NCI-H146 treated with DMSO at 0.1 percent for 48 hours (cell line): ENCODE measurements at regions not wholly inside any gene's neighbourhood (a gene's known extent, or its start where the extent isn't known, plus 50 kb on each side); places are given as distances from the start of the nearest gene placed in this dataset.

Experiments
- DNase-seq: peaks from one replicate; lab custom pipeline; 2025; ENCODE audit not compliant: unreplicated experiment; lab: John Stamatoyannopoulos, UW

- DNase-seq, result no peak
These were observed 964.6 kb upstream of the B3GALT2 start for GRCh38 chr1:194151056-194151455.

DNA sequence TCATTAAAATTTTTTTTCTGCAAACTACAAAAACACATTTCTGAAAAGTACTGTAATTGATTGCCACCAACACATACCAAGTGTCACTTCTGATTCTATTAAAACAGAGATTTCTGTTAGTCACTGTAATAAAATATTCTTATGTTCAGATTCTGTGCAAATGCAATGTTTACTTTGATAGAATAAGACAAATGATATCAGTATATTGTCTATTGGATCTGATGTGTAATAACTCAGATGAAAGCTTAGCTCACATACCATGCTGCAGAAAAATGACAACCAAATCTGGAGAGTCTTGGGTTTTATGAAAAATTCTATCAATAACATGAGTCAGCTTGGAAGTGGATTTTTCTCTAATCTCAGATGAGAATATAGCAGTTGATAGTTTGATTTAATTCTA, 963.8 kb upstream of the B3GALT2 start:
- DNase-seq, result no peak

- no peak for DNase-seq
These were observed 946.7 kb upstream of the B3GALT2 start for GRCh38 chr1:194133152-194133551.

DNA sequence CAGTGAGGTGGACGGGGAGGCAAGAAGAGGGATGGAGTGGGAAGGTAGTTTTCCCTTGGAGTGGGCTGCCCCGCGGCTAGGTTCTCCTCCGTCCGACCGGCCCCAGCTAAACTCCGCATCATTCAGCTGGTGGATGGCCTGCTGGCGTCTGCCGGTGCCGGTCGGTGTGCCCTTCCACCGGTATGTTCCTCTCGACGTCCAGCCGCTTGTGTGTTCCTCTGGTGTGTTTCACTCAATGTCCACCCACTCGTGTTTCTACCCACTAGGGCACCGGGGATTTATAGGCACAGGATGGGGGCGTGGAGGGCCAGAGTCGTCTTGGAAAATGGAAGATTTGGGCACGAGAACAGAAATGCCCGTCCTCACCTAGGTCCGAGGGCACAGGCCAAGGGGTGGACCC, 931.7 kb upstream of the B3GALT2 start:
- no peak for DNase-seq

DNA sequence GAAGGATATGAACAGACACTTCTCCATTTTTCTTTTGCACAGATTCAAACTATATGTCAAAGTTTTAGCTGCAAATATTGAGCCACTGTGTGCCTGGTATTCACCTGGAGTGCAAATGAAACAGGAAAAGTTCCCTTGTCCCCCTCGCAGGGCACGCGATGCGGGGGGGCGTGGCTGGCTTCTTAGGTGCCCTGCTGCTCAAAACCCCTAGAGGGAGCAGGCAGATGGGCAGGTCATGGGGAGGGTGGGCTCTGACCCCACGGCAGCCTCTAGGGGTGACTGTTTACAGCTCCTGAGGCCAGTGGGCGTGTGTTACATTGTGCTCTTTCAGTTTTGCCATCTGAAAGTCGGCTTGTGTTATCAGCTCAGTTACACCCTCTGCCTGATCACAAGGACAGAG, 931.2 kb upstream of the B3GALT2 start:
- DNase-seq, result no peak

DNA sequence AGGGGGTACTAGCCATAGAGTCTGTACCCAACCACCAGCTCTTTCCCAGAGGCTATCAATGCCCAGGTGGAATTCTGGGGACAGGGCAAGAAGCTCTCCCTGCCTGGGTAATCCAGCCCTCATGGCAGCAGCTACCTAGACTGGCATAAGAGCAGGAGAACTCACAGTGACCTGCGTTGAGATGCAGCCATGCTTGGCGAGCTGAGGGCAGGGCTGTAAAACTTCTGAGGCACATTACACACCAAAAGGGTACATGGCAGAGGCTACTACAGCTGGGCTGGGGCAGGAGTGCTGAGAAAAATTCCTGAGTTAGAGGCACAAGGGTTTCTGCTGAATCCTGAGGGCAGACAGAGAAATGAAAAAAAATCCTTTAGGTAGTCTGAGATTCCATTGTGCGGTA, 927.9 kb upstream of the B3GALT2 start:
- DNase-seq, result no peak

- no peak for DNase-seq
These were observed 919.0 kb upstream of the B3GALT2 start for GRCh38 chr1:194105381-194105780.

DNA sequence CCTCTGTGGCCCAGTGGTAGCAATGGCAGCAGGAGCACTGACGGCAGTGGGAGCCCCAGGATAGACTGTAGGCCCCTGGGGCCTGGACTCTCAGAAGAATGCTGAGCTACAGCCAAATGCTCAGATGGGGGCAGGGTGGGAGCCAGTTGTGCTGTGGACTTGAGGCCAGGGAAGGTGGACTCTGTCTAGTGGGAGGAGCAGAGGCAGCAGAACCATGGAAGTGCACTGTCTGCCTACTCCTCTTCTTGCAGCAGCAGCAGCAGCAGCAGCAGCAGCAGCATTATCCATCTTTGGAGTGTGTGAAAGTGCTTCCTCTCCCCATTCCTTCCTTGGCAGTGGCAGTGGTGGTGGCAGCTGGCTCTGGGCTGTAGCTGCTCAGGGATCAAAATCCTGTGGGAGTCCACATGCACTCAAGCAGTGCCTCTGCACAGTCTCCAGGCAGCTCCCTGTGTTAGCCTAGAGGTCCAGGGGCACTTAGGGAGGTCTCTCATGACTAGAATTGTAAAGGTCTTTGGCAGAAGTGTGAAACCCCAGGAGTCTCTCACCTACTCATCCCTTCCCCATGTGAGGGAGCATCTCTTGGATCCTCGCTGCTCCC, 917.9 kb upstream of the B3GALT2 start:
- DNase-seq, result no peak

- no peak for DNase-seq
These were observed 917.3 kb upstream of the B3GALT2 start for GRCh38 chr1:194103516-194104246.

DNA sequence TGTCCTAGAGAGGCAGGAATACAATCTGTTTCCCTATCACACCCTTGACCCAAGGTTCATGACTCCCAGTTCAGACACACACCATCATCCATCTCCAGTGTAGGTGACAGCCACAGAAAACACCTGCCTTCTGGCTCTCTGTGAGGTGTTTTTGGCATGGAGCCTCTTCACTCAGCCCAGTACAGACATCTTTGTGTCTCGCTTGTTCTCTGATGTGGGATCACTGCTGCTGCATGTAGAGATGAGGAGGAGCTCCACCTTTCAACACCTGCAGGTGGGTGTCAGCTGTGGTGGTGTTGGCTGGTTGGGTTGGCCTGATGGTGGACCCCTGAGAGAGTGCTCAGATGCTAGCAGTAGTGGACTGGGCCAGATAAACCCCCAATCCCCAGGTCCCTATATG, 916.7 kb upstream of the B3GALT2 start:
- DNase-seq, result no peak

DNA sequence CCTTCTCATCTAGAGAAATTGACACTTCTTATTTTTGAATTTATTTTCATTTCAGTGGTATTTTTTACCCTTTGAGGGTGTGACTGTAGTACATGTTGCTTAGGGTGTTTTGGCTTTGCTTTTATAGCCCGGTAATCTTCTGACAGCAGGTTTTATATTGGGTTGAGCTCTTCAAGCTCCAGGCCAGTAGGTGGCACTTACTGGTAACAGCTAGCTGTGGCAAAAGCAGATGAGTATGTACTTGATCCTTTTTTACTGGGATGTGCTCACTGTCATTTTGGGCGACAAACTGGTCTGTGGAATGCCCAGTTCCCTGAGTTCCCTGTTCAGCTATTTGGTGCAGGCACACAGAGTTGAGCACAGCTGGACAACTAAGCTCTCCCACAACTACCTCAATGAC, 916.2 kb upstream of the B3GALT2 start:
- DNase-seq, result no peak

DNA sequence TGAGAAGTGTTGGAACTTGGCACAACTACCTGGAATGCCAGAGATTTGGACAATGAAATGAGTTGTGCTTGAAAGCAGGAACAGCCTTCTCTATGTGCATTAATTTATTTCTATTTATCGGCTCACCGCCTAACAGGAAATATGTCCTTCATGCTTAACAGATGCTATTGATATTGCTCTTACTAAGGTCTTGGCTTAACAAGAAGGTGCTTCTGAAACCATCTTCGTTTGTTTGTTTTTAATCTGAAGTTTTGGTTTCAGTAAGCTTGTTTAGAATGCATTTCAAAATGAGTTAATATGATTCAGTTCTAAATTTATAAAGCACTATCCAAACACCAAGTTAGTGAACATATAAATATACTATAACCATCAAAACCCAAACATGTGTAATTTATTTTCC, 898.3 kb upstream of the B3GALT2 start:
- no peak for DNase-seq

GRCh38 chr1:194081444-194081843, 895.0 kb upstream of the B3GALT2 start:
- no peak for DNase-seq

DNA sequence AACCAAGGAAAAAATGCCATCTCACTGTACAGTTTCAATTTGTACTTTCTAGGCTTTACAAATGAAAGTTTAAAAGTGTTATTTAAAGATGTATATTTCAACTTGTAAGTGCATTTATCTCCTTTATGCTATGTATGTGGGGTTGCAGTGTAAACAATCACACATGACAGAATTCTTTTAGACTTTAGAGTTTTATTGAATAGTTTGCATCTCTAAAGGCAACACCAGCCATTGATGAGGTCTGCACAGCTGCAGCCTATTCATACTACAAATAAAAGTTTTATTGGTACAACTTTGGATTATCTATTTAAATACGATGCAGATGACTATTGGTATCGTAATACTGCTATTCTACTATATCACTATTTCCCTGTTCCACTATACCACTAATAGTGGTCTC, 894.4 kb upstream of the B3GALT2 start:
- DNase-seq, result no peak

- DNase-seq, result no peak
These were observed 892.4 kb upstream of the B3GALT2 start for GRCh38 chr1:194078765-194079164.

GRCh38 chr1:194076646-194077045, 890.2 kb upstream of the B3GALT2 start:
- no peak for DNase-seq

- no peak for DNase-seq
These were observed 887.4 kb upstream of the B3GALT2 start for GRCh38 chr1:194073833-194074232.

DNA sequence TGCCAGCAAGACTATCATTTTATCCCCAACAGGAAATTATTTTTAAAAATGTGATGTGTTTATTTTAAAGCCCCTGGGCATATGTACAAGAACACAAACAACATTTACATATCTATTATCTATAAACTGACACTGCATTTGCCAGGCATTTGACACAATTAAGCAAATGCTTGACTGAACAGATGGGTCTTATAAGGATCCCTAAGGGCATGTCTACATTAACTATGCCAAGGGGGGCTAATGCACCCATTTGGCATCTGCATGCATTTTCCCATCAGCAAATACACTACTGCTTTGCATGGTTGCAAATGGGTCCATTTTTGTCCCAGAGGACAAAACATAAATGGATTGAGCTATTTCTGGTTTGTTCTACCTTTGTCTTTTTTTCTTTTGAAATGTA, 884.8 kb upstream of the B3GALT2 start:
- no peak for DNase-seq

- DNase-seq, result no peak
These were observed 883.4 kb upstream of the B3GALT2 start for GRCh38 chr1:194069831-194070218.

GRCh38 chr1:194069168-194069830, 882.9 kb upstream of the B3GALT2 start:
- DNase-seq, result no peak

DNA sequence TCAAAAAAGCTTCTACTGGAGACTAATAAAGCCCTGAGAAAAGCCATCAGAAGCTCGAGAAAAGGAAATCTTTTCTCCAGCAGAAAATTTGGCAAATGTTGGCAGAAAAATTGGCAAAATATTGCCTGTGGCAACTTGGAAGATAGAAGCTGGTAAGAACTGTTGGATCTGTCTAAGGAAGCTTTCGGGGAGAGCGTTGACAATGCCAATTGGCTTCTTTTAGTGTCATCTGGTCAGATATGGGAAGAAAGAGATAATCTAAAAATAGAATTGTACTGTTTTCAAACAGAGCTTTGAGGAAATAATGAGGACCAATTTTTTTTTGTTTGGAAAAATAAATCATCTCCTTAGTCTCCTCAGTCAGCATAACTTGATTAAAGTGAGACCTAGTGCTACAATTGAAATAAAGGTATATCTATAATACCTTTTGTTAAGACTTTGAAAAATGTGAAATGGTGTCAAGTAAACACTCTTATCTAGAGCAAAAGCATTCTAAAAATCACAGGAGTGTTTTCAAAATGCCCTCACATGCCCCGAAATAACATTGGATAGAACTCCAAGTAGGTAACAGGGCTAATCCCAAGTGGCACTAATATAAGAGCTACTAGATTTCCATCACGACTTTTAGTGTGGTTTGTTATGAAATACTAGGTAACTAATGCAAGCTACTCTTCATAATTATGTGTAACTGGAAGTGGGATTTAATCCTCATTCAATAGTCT, 882.2 kb upstream of the B3GALT2 start:
- no peak for DNase-seq

DNA sequence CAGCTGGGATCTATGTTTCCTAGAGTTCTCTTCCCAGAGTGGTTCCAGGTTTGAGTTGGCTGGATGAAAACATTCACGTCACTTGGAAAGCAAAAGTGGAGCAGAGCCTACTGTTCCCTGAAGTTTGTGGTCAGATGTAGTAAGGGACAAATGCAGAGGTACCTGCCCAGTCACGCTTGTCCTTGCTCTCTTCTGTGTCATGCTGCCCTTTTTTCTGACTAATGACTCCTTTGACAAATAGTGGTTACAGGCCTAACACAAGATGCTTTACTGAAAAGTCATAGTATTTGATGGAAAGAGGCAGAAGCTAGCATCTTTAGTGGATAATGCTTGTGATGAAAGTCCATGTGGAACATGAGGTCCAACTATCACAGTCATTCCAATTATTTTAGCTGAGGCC, 881.4 kb upstream of the B3GALT2 start:
- DNase-seq, result no peak
